Left renal pelvis (tissue), 4 donors: ENCODE measurements at regions not wholly inside any gene's neighbourhood (a gene's known extent, or its start where the extent isn't known, plus 50 kb on each side); places are given as distances from the start of the nearest gene placed in this dataset.

Experiments used
- DNase-seq, 4 donors: peaks; one replicate each; pipeline ENCODE4 v3.0.0-alpha.2; 2013; ENCODE audit warnings: low read depth in 4 of 4, low spot score in 3 of 4

GRCh38 chr15:79656151-79657000 is 224.2 kb downstream of the MINAR1 start:
- no peak for DNase-seq

- no peak for DNase-seq
Measured at GRCh38 chr15:79657722-79658121, 225.6 kb downstream of the MINAR1 start.

GRCh38 chr15:79659691-79660090 is 227.6 kb downstream of the MINAR1 start:
- no peak for DNase-seq

GRCh38 chr15:79661411-79661810 is 229.3 kb downstream of the MINAR1 start:
- no peak for DNase-seq

GRCh38 chr15:79673416-79674123 is 223.2 kb downstream of the MTHFS start:
- no peak for DNase-seq

- DNase-seq: no peak
Measured at GRCh38 chr15:79674124-79674465, 222.7 kb downstream of the MTHFS start.

GRCh38 chr15:79675982-79676381 is 220.8 kb downstream of the MTHFS start:
- DNase-seq: no peak

GRCh38 chr15:79676621-79677020 is 220.2 kb downstream of the MTHFS start:
- no peak for DNase-seq

GRCh38 chr15:79677241-79677640 is 219.6 kb downstream of the MTHFS start:
- no peak for DNase-seq

GRCh38 chr15:79678032-79678701 is 218.6 kb downstream of the MTHFS start:
- no peak for DNase-seq

- no peak for DNase-seq
Measured at GRCh38 chr15:79680720-79681119, 216.1 kb downstream of the MTHFS start.

- no peak for DNase-seq
Measured at GRCh38 chr15:79682285-79682684, 214.5 kb downstream of the MTHFS start.

GRCh38 chr15:79682851-79683288 is 213.9 kb downstream of the MTHFS start:
- no peak for DNase-seq

GRCh38 chr15:79689030-79689429 is 207.8 kb downstream of the MTHFS start:
- no peak for DNase-seq

- no peak for DNase-seq
Measured at GRCh38 chr15:79700951-79701480, 195.8 kb downstream of the MTHFS start.

- DNase-seq: no peak
Measured at GRCh38 chr15:79702621-79703020, 194.2 kb downstream of the MTHFS start.

- no peak for DNase-seq
Measured at GRCh38 chr15:79721256-79721655, 175.6 kb downstream of the MTHFS start.

- no peak for DNase-seq
Measured at GRCh38 chr15:79724312-79724711, 172.5 kb downstream of the MTHFS start.

GRCh38 chr15:79724804-79725203 is 172.0 kb downstream of the MTHFS start:
- no peak for DNase-seq

- no peak for DNase-seq
Measured at GRCh38 chr15:79728867-79729266, 167.9 kb downstream of the MTHFS start.

GRCh38 chr15:79736435-79737000 is 160.3 kb downstream of the MTHFS start:
- DNase-seq: no peak
